ENCODE measurements at regions not wholly inside any gene's neighbourhood (a gene's known extent, or its start where the extent isn't known, plus 50 kb on each side); places are given as distances from the start of the nearest gene placed in this dataset.

- DNase-seq = no peak
- intact Hi-C loops (cut with micrococcal nuclease) = no loop called here
- CTCF ChIA-PET = no interaction called here
- POLR2A ChIA-PET (ENCODE audit: unreplicated experiment) = no interaction called here
- Histone ChIP-seq H4K20me1 (ENCODE audit: low read length) (no peaks in the 10 kb centered on the region), H3K27ac (ENCODE audit: low read length) (no peak overlapping the region), H3K36me3 (ENCODE audit: low read depth, low read length) (no peaks in the 10 kb centered on the region), H3K4me2 (ENCODE audit: low read length) (no peak overlapping the region), H2AFZ (ENCODE audit: low read length) (no peak overlapping the region), H3K4me3 (ENCODE audit: low read length) (no peak overlapping the region), H3K9ac (ENCODE audit: low read length) (no peak overlapping the region), H3K9me3 (ENCODE audit: low read length) (no peaks in the 10 kb centered on the region), H3K79me2 (ENCODE audit: low read length) (no peaks in the 10 kb centered on the region), H3K9me2 (replicated peaks; ENCODE audit: low read length) (no peaks in the 10 kb centered on the region), H3F3A (ENCODE audit: low read length, unreplicated experiment) (no peaks in the 10 kb centered on the region), H3K4me1 (ENCODE audit: insufficient read depth, low read length) (peaks cover 51% of the 10 kb centered on the region), H3K27me3 (ENCODE audit: low read length) (no peaks in the 10 kb centered on the region)
- ATAC-seq = no peak
- TF ChIP-seq EZH2phosphoT487 (IDR thresholded peaks at IDR 0.05; ENCODE audit: borderline replicate concordance, low read length) (no peak), CTCF (conservative IDR thresholded peaks at IDR 0.05; ENCODE audit: low read depth, low read length) (no peak)
- no TSS peak for BruUV-seq (replicated peaks)
These were observed 275.9 kb upstream of the SNX7 start for GRCh38 chr1:98385652-98386051.

- BruUV-seq (replicated peaks) = no TSS peak
- Histone ChIP-seq H2AFZ (ENCODE audit: low read length) (no peak overlapping the region), H3K4me3 (ENCODE audit: low read length) (no peak overlapping the region), H3K27me3 (ENCODE audit: low read length) (no peaks in the 10 kb centered on the region), H3K9me3 (ENCODE audit: low read length) (no peaks in the 10 kb centered on the region), H3K9me2 (replicated peaks; ENCODE audit: low read length) (no peaks in the 10 kb centered on the region), H4K20me1 (ENCODE audit: low read length) (no peaks in the 10 kb centered on the region), H3F3A (ENCODE audit: low read length, unreplicated experiment) (no peaks in the 10 kb centered on the region), H3K36me3 (ENCODE audit: low read depth, low read length) (no peaks in the 10 kb centered on the region), H3K79me2 (ENCODE audit: low read length) (no peaks in the 10 kb centered on the region), H3K4me2 (ENCODE audit: low read length) (no peak overlapping the region), H3K27ac (ENCODE audit: low read length) (no peak overlapping the region), H3K4me1 (ENCODE audit: insufficient read depth, low read length) (peaks cover 48% of the 10 kb centered on the region), H3K9ac (ENCODE audit: low read length) (no peak overlapping the region)
- DNase-seq = no peak
- ChIA-PET CTCF (no interaction called here), POLR2A (ENCODE audit: unreplicated experiment) (interaction anchor here (0.7 kb wide), 1 partner anchor 567 kb away, joined by 3 read pairs; no protein-coding TSS in a partner anchor)
- TF ChIP-seq EZH2phosphoT487 (IDR thresholded peaks at IDR 0.05; ENCODE audit: borderline replicate concordance, low read length) (no peak), CTCF (conservative IDR thresholded peaks at IDR 0.05; ENCODE audit: low read depth, low read length) (no peak), EZH2 (IDR thresholded peaks at IDR 0.05; ENCODE audit: low read length, unreplicated experiment) (no peak)
- intact Hi-C loops (cut with micrococcal nuclease) = no loop called here
- ATAC-seq = no peak
These were observed 276.9 kb upstream of the SNX7 start for GRCh38 chr1:98384461-98385141.

GRCh38 chr1:98382986-98383740 lies 278.4 kb upstream of the SNX7 start:
- ChIA-PET CTCF (no interaction called here), POLR2A (ENCODE audit: unreplicated experiment) (interaction anchor here (0.6 kb wide), 1 partner anchor 356 kb away, joined by 4 read pairs; no protein-coding TSS in a partner anchor)
- no peaks in the 10 kb centered on the region for H4K20me1 ChIP-seq (ENCODE audit: low read length)
- H3K4me1 ChIP-seq (ENCODE audit: insufficient read depth, low read length) = peaks cover 34% of the 10 kb centered on the region
- TF ChIP-seq EZH2 (IDR thresholded peaks at IDR 0.05; ENCODE audit: low read length, unreplicated experiment) (no peak), CTCF (conservative IDR thresholded peaks at IDR 0.05; ENCODE audit: low read depth, low read length) (no peak), EZH2phosphoT487 (IDR thresholded peaks at IDR 0.05; ENCODE audit: borderline replicate concordance, low read length) (no peak)
- ATAC-seq (no peak), DNase-seq (no peak)
- H3K36me3 ChIP-seq (ENCODE audit: low read depth, low read length) = no peaks in the 10 kb centered on the region
- no peak overlapping the region for H3K9ac ChIP-seq (ENCODE audit: low read length)
- peak overlapping the region; percentile 54 for H2AFZ ChIP-seq (ENCODE audit: low read length)
- H3K9me3 ChIP-seq (ENCODE audit: low read length) = no peaks in the 10 kb centered on the region
- H3K4me3 ChIP-seq (ENCODE audit: low read length) = no peak overlapping the region
- no peak overlapping the region for H3K27ac ChIP-seq (ENCODE audit: low read length)
- intact Hi-C loops (cut with micrococcal nuclease) = no loop called here
- H3K79me2 ChIP-seq (ENCODE audit: low read length) = no peaks in the 10 kb centered on the region
- BruUV-seq (replicated peaks) = no TSS peak
- no peaks in the 10 kb centered on the region for H3K27me3 ChIP-seq (ENCODE audit: low read length)
- H3F3A ChIP-seq (ENCODE audit: low read length, unreplicated experiment) = no peaks in the 10 kb centered on the region
- H3K4me2 ChIP-seq (ENCODE audit: low read length) = no peak overlapping the region
- no peaks in the 10 kb centered on the region for H3K9me2 ChIP-seq (replicated peaks; ENCODE audit: low read length)
